Left hindlimb (tissue), 1 donor: ENCODE measurements at regions not wholly inside any gene's neighbourhood (a gene's known extent, or its start where the extent isn't known, plus 50 kb on each side); places are given as distances from the start of the nearest gene placed in this dataset.

Source experiments
- DNase-seq: peaks from one replicate; pipeline ENCODE4 v3.0.0-alpha.2; 2018

GRCh38 chr17:14715561-14715960 is 414.7 kb downstream of the HS3ST3B1 start:
- no peak for DNase-seq

GRCh38 chr17:14712611-14713021 is 411.7 kb downstream of the HS3ST3B1 start:
- no peak for DNase-seq

- no peak for DNase-seq
These were observed 403.2 kb downstream of the HS3ST3B1 start for GRCh38 chr17:14704121-14704520.

- DNase-seq = no peak
These were observed 401.0 kb downstream of the HS3ST3B1 start for GRCh38 chr17:14701886-14702285.

GRCh38 chr17:14699574-14700185 is 398.8 kb downstream of the HS3ST3B1 start:
- no peak for DNase-seq

- DNase-seq = no peak
These were observed 392.5 kb downstream of the HS3ST3B1 start for GRCh38 chr17:14693382-14693781.

GRCh38 chr17:14690704-14691103 is 389.8 kb downstream of the HS3ST3B1 start:
- no peak for DNase-seq

GRCh38 chr17:14688134-14688533 is 387.3 kb downstream of the HS3ST3B1 start:
- DNase-seq = no peak

GRCh38 chr17:14672830-14673229 is 371.9 kb downstream of the HS3ST3B1 start:
- no peak for DNase-seq

- DNase-seq = no peak
These were observed 370.0 kb downstream of the HS3ST3B1 start for GRCh38 chr17:14670861-14671260.

- no peak for DNase-seq
These were observed 363.6 kb downstream of the HS3ST3B1 start for GRCh38 chr17:14664511-14664910.

- DNase-seq = no peak
These were observed 340.2 kb downstream of the HS3ST3B1 start for GRCh38 chr17:14641117-14641516.

- no peak for DNase-seq
These were observed 336.4 kb downstream of the HS3ST3B1 start for GRCh38 chr17:14637260-14637659.

GRCh38 chr17:14630621-14631020 is 329.7 kb downstream of the HS3ST3B1 start:
- no peak for DNase-seq

GRCh38 chr17:14630046-14630445 is 329.2 kb downstream of the HS3ST3B1 start:
- no peak for DNase-seq

- DNase-seq = no peak
These were observed 321.8 kb downstream of the HS3ST3B1 start for GRCh38 chr17:14622615-14623101.

- DNase-seq = no peak
These were observed 321.1 kb downstream of the HS3ST3B1 start for GRCh38 chr17:14621826-14622614.

- DNase-seq = no peak
These were observed 318.9 kb downstream of the HS3ST3B1 start for GRCh38 chr17:14619821-14620220.

- DNase-seq = no peak
These were observed 315.6 kb downstream of the HS3ST3B1 start for GRCh38 chr17:14616528-14616927.

GRCh38 chr17:14605267-14605599 is 304.4 kb downstream of the HS3ST3B1 start:
- DNase-seq = no peak

- DNase-seq = no peak
These were observed 303.8 kb downstream of the HS3ST3B1 start for GRCh38 chr17:14604591-14605266.

- DNase-seq = no peak
These were observed 295.3 kb downstream of the HS3ST3B1 start for GRCh38 chr17:14596224-14596623.

GRCh38 chr17:14595656-14596055 is 294.8 kb downstream of the HS3ST3B1 start:
- DNase-seq = no peak

GRCh38 chr17:14594690-14595089 is 293.8 kb downstream of the HS3ST3B1 start:
- no peak for DNase-seq
